ENCODE measurements at regions not wholly inside any gene's neighbourhood (a gene's known extent, or its start where the extent isn't known, plus 50 kb on each side); places are given as distances from the start of the nearest gene placed in this dataset.

GRCh38 chr2:234420408-234420807 lies 76.5 kb downstream of the ARL4C start:
- H3K4me3 ChIP-seq (ENCODE audit: low read depth, low read length, poor library complexity, severe bottlenecking): no peak overlapping the region
- peaks cover 14% of the 10 kb centered on the region; the same call in 1 of the 2 replicates for H3K9me3 ChIP-seq (ENCODE audit: low read length)
- H3K36me3 ChIP-seq (ENCODE audit: insufficient read depth, low read length): no peaks in the 10 kb centered on the region; the same call in 1 of the 2 replicates
- H4K20me1 ChIP-seq (ENCODE audit: insufficient read depth, low read length): no peaks in the 10 kb centered on the region
- BruUV-seq (replicated peaks): no TSS peak
- POLR2A ChIA-PET: interaction anchor here (1.0 to 6.5 kb wide), 2 partner anchors 9 to 127 kb away, joined by 4 to 55 read pairs; no protein-coding TSS in a partner anchor
- CTCF ChIA-PET (ENCODE audit: unreplicated experiment): no interaction called here
- no peaks in the 10 kb centered on the region for H3K79me2 ChIP-seq (ENCODE audit: insufficient read depth, low read depth, low read length)
- no peaks in the 10 kb centered on the region for H3K9me2 ChIP-seq (ENCODE audit: insufficient read depth, low read length)
- no peak overlapping the region for H3K27ac ChIP-seq (ENCODE audit: low read depth, low read length, poor library complexity, severe bottlenecking)
- intact Hi-C loops (cut with micrococcal nuclease; ENCODE audit: unreplicated experiment): no loop called here
- DNase-seq (ENCODE audit: low spot score): peak; percentile 49
- peak overlapping the region; percentile 34; the same call in 1 of the 2 replicates for H2AFZ ChIP-seq (ENCODE audit: low read length)
- peak; percentile 31; the same call in 1 of the 2 replicates for TF ChIP-seq CTCF (conservative IDR thresholded peaks at IDR 0.05; ENCODE audit: low read length)
- no peak for TF ChIP-seq EZH2phosphoT487 (IDR thresholded peaks at IDR 0.05; ENCODE audit: borderline replicate concordance, low read depth, low read length)
- peak overlapping the region; percentile 1; the same call in 1 of the 2 replicates for H3K4me2 ChIP-seq (ENCODE audit: low read length)
- H3K4me1 ChIP-seq (ENCODE audit: insufficient read depth, low read length, poor library complexity, severe bottlenecking): peaks cover 57% of the 10 kb centered on the region

GRCh38 chr2:234419726-234420125 lies 77.2 kb downstream of the ARL4C start:
- H3K4me3 ChIP-seq (ENCODE audit: low read depth, low read length, poor library complexity, severe bottlenecking): no peak overlapping the region
- peaks cover 14% of the 10 kb centered on the region; the same call in 1 of the 2 replicates for H3K9me3 ChIP-seq (ENCODE audit: low read length)
- H2AFZ ChIP-seq (ENCODE audit: low read length): no peak overlapping the region; the same call in 1 of the 2 replicates
- H3K4me1 ChIP-seq (ENCODE audit: insufficient read depth, low read length, poor library complexity, severe bottlenecking): peaks cover 51% of the 10 kb centered on the region
- H4K20me1 ChIP-seq (ENCODE audit: insufficient read depth, low read length): no peaks in the 10 kb centered on the region
- ChIA-PET CTCF (ENCODE audit: unreplicated experiment) (no interaction called here), POLR2A (interaction anchor here (0.5 to 0.8 kb wide), 2 partner anchors 25 to 1703 kb away, joined by 5 to 7 read pairs; no protein-coding TSS in a partner anchor)
- no TSS peak for BruUV-seq (replicated peaks)
- TF ChIP-seq CTCF (conservative IDR thresholded peaks at IDR 0.05; ENCODE audit: low read length) (no peak), EZH2phosphoT487 (IDR thresholded peaks at IDR 0.05; ENCODE audit: borderline replicate concordance, low read depth, low read length) (no peak)
- no peak overlapping the region for H3K27ac ChIP-seq (ENCODE audit: low read depth, low read length, poor library complexity, severe bottlenecking)
- no peaks in the 10 kb centered on the region; the same call in 1 of the 2 replicates for H3K36me3 ChIP-seq (ENCODE audit: insufficient read depth, low read length)
- DNase-seq (ENCODE audit: low spot score): no peak
- H3K79me2 ChIP-seq (ENCODE audit: insufficient read depth, low read depth, low read length): no peaks in the 10 kb centered on the region
- intact Hi-C loops (cut with micrococcal nuclease; ENCODE audit: unreplicated experiment): no loop called here
- H3K4me2 ChIP-seq (ENCODE audit: low read length): no peak overlapping the region
- H3K9me2 ChIP-seq (ENCODE audit: insufficient read depth, low read length): no peaks in the 10 kb centered on the region

GRCh38 chr2:234415706-234416105 lies 81.2 kb downstream of the ARL4C start:
- Histone ChIP-seq H3K4me2 (ENCODE audit: low read length) (no peak overlapping the region), H3K79me2 (ENCODE audit: insufficient read depth, low read depth, low read length) (no peaks in the 10 kb centered on the region), H3K4me3 (ENCODE audit: low read depth, low read length, poor library complexity, severe bottlenecking) (no peak overlapping the region), H3K27ac (ENCODE audit: low read depth, low read length, poor library complexity, severe bottlenecking) (no peak overlapping the region), H4K20me1 (ENCODE audit: insufficient read depth, low read length) (no peaks in the 10 kb centered on the region), H3K9me3 (ENCODE audit: low read length) (peaks cover 14% of the 10 kb centered on the region; the same call in 1 of the 2 replicates), H2AFZ (ENCODE audit: low read length) (no peak overlapping the region), H3K36me3 (ENCODE audit: insufficient read depth, low read length) (no peaks in the 10 kb centered on the region; the same call in 1 of the 2 replicates), H3K9me2 (ENCODE audit: insufficient read depth, low read length) (no peaks in the 10 kb centered on the region), H3K4me1 (ENCODE audit: insufficient read depth, low read length, poor library complexity, severe bottlenecking) (peaks cover 32% of the 10 kb centered on the region)
- no peak for TF ChIP-seq EZH2phosphoT487 (IDR thresholded peaks at IDR 0.05; ENCODE audit: borderline replicate concordance, low read depth, low read length)
- no peak for TF ChIP-seq CTCF (conservative IDR thresholded peaks at IDR 0.05; ENCODE audit: low read length)
- BruUV-seq (replicated peaks): no TSS peak
- intact Hi-C loops (cut with micrococcal nuclease; ENCODE audit: unreplicated experiment): no loop called here
- CTCF ChIA-PET (ENCODE audit: unreplicated experiment): no interaction called here
- POLR2A ChIA-PET: no interaction called here
- no peak for DNase-seq (ENCODE audit: low spot score)
